MG63 (cell line): ENCODE measurements at regions not wholly inside any gene's neighbourhood (a gene's known extent, or its start where the extent isn't known, plus 50 kb on each side); places are given as distances from the start of the nearest gene placed in this dataset.
"Not testable (repeated sequence)": the region's sequence is repeated elsewhere in the genome, so short reads cannot be mapped to it uniquely, and the experiment has no call there.

Experiments
- DNase-seq: peaks from one replicate; pipeline ENCODE4 v3.0.0-alpha.2; 2020
- H3K27me3 ChIP-seq: fragments of 250-450 bp; sonication (Bioruptor Pico); 2 replicates; pipeline ENCODE4 v1.5.1; 2020; ENCODE audit warnings: mild to moderate bottlenecking, moderate library complexity
- H3K36me3 ChIP-seq: fragments of 250-450 bp; sonication (Bioruptor Pico); 2 replicates; pipeline ENCODE4 v1.5.1; 2020; ENCODE audit warnings: mild to moderate bottlenecking, moderate library complexity
- H3K4me3 ChIP-seq: fragments of 250-450 bp; sonication (Bioruptor Pico); 2 replicates; pipeline ENCODE4 v1.5.1; 2020; ENCODE audit warnings: mild to moderate bottlenecking, moderate library complexity
- H3K9me3 ChIP-seq: fragments of 250-450 bp; sonication (Bioruptor Pico); 2 replicates; pipeline ENCODE4 v1.5.1; 2020; ENCODE audit warnings: mild to moderate bottlenecking, moderate library complexity

- H3K27me3 ChIP-seq, DNase-seq, H3K36me3 ChIP-seq, H3K9me3 ChIP-seq: not testable (repeated sequence)
- peak overlapping the region; percentile 59 for H3K4me3 ChIP-seq
Measured at GRCh38 chr18:15164446-15164845, 416.5 kb downstream of the ANKRD30B start.

GRCh38 chr18:15165048-15165447, 417.1 kb downstream of the ANKRD30B start:
- Histone ChIP-seq H3K9me3 (no peaks in the 10 kb centered on the region), H3K36me3 (no peaks in the 10 kb centered on the region), H3K27me3 (no peaks in the 10 kb centered on the region), H3K4me3 (peak overlapping the region; percentile 59)
- DNase-seq = peak; percentile 62

GRCh38 chr18:15193028-15193427, 445.1 kb downstream of the ANKRD30B start:
- not testable (repeated sequence) for DNase-seq, H3K27me3 ChIP-seq, H3K9me3 ChIP-seq, H3K4me3 ChIP-seq, H3K36me3 ChIP-seq

- not testable (repeated sequence) for H3K4me3 ChIP-seq, H3K36me3 ChIP-seq, DNase-seq, H3K9me3 ChIP-seq, H3K27me3 ChIP-seq
Measured at GRCh38 chr18:15193813-15194212, 445.8 kb downstream of the ANKRD30B start.

GRCh38 chr18:15197338-15198115, 449.6 kb downstream of the ANKRD30B start:
- not testable (repeated sequence) for H3K9me3 ChIP-seq, H3K36me3 ChIP-seq, H3K27me3 ChIP-seq
- peak overlapping the region; percentile 60 for H3K4me3 ChIP-seq
- peak; percentile 44 for DNase-seq

GRCh38 chr18:15198116-15198389, 450.1 kb downstream of the ANKRD30B start:
- Histone ChIP-seq H3K36me3 (no peaks in the 10 kb centered on the region), H3K9me3 (no peaks in the 10 kb centered on the region), H3K27me3 (0 out of 2 replicates have a peak, but pooled peaks cover 2% of the 10 kb centered on the region), H3K4me3 (peak overlapping the region; percentile 60)
- DNase-seq = peak; percentile 35
